Testis (tissue), 2 donors: ENCODE measurements at regions not wholly inside any gene's neighbourhood (a gene's known extent, or its start where the extent isn't known, plus 50 kb on each side); places are given as distances from the start of the nearest gene placed in this dataset.

ENCODE experiments used
- DNase-seq: peaks from one replicate; pipeline ENCODE4 v3.0.0-alpha.2; 2019
- H3K27ac ChIP-seq, 2 donors: fragments of 200-600 bp; sonication (generic); one replicate each; pipeline ENCODE4 v1.5.1; 2019
- H3K27me3 ChIP-seq: fragments of 200-600 bp; sonication (generic); one replicate; pipeline ENCODE4 v1.5.1; 2019
- H3K36me3 ChIP-seq: fragments of 200-600 bp; sonication (generic); one replicate; pipeline ENCODE4 v1.5.1; 2017; ENCODE audit warnings: low read depth; ENCODE audit errors: missing control alignments
- H3K4me1 ChIP-seq: fragments of 200-600 bp; sonication (generic); one replicate; pipeline ENCODE4 v1.5.1; 2019
- H3K4me3 ChIP-seq, 2 donors: fragments of 200-600 bp; sonication (generic); one replicate each; pipeline ENCODE4 v1.5.1; 2017 to 2019
- H3K9me3 ChIP-seq: fragments of 200-600 bp; sonication (generic); one replicate; pipeline ENCODE4 v1.5.1; 2017
- POLR2A ChIP-seq: fragments of 450-650 bp; IDR thresholded peaks from one replicate; pipeline ENCODE4 v1.6.1; 2017; ENCODE audit warnings: antibody characterized with exemption, mild to moderate bottlenecking, moderate library complexity
- WGBS, 2 donors: methylation state at CpG; one replicate each; pipeline ENCODE4 v1.1.5; 2018; 5-methylcytosine and 5-hydroxymethylcytosine counted together
- intact Hi-C: fragments of 100-400 bp; cut with DNase I; formaldehyde crosslinking; loops from one replicate; pipeline ENCODE4 v1.15.1; 2023; ENCODE audit warnings: low total_unique reads
- TF ChIP-seq, protein P1 (sequence below), 3 experiments: fragments of 450-650 bp in 2 of 3; fragments of 200-600 bp in 1 of 3; sonication (generic) in 1 of 3; IDR thresholded peaks; one replicate each; pipeline ENCODE4 v1.5.1; 2016 to 2019; ENCODE audit warnings: antibody characterized with exemption in 3 of 3, mild to moderate bottlenecking in 2 of 3, moderate library complexity in 1 of 3

DNA sequence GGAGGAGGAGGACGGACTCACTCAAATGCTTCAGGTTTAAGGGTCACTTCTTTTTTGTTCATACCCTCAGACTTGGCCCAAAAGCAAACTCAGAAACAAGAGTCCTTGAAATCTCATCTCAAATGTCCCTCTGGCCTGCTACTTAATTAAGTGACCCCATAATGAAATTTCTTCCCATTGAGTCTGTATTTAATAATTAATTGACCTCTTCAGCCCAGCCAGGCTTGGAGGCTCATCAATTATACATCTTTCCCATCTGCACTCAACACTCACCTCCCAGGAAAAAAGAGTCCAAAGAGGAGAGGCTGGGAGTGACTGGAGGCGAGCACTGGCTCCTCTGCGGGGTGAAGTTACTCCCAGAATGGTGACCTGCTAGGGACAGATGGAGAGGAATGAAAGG, 90.5 kb upstream of the EYA2 start:
- WGBS, 2 donors: 79 to 88% methylated on average over 3 of the region's 3 CpGs
- H3K4me1 ChIP-seq: no peaks in the 10 kb centered on the region
- intact Hi-C loops: no loop called here
- H3K36me3 ChIP-seq: no peaks in the 10 kb centered on the region
- H3K9me3 ChIP-seq: no peaks in the 10 kb centered on the region
- H3K27me3 ChIP-seq: no peaks in the 10 kb centered on the region
- no peak overlapping the region for H3K27ac ChIP-seq
- no peak for TF ChIP-seq POLR2A
- TF ChIP-seq, protein P1, sequence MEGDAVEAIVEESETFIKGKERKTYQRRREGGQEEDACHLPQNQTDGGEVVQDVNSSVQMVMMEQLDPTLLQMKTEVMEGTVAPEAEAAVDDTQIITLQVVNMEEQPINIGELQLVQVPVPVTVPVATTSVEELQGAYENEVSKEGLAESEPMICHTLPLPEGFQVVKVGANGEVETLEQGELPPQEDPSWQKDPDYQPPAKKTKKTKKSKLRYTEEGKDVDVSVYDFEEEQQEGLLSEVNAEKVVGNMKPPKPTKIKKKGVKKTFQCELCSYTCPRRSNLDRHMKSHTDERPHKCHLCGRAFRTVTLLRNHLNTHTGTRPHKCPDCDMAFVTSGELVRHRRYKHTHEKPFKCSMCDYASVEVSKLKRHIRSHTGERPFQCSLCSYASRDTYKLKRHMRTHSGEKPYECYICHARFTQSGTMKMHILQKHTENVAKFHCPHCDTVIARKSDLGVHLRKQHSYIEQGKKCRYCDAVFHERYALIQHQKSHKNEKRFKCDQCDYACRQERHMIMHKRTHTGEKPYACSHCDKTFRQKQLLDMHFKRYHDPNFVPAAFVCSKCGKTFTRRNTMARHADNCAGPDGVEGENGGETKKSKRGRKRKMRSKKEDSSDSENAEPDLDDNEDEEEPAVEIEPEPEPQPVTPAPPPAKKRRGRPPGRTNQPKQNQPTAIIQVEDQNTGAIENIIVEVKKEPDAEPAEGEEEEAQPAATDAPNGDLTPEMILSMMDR (IDR thresholded peaks at IDR 0.05): no peak
- H3K4me3 ChIP-seq: no peak overlapping the region
- no peak for DNase-seq

DNA sequence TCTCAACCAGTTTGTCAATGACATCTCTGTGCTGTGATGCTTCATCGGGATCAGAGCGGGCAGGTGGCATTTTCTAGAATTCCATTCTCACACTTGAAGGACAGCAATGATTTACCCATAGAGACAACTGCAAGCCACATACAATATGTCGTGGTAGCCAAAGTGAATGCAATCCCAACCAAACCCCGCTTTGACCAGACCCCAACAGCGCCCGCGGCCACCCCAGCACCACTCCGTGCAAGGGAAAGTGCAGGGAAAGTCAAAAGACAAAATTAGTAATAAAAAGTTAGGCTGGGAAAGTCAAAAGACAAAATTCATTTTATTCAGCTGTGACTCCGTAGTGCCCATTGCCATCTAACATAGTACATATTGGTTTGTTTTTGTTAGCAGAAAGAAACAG, 88.8 kb upstream of the EYA2 start:
- no peak for DNase-seq
- intact Hi-C loops: no loop called here

DNA sequence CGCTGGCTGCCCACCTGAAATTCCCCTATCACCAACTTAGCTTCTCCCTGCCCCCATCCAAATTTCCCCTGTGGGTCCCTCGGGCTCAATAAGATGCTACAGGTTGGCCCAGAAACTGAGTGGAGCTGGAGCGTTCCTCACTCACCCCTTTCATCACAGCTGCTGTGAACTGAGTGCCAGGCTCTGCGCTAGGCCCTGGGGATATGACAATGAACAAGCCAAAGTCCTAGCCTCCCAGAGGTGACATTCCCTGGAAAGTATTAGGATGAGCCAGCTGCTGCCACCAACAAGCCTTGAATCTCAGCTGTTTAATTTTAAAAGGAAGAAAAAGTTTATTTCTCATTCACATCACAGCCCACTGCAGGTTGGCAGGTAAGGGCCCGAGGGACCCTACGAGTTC, 86.6 kb upstream of the EYA2 start:
- no peaks in the 10 kb centered on the region for H3K36me3 ChIP-seq
- no peak overlapping the region for H3K27ac ChIP-seq
- 84 to 89% methylated on average over 6 of the region's 6 CpGs for WGBS, 2 donors
- TF ChIP-seq, protein P1 (IDR thresholded peaks at IDR 0.05): no peak
- TF ChIP-seq POLR2A: no peak
- H3K9me3 ChIP-seq: no peaks in the 10 kb centered on the region
- intact Hi-C loops: no loop called here
- H3K4me3 ChIP-seq: no peak overlapping the region
- DNase-seq: no peak
- no peaks in the 10 kb centered on the region for H3K4me1 ChIP-seq
- H3K27me3 ChIP-seq: no peaks in the 10 kb centered on the region

More for the DNA sequence above, 88.8 kb upstream of the EYA2 start:
- Histone ChIP-seq H3K4me3 (no peak overlapping the region), H3K27me3 (no peaks in the 10 kb centered on the region), H3K36me3 (no peaks in the 10 kb centered on the region), H3K4me1 (no peaks in the 10 kb centered on the region), H3K27ac (no peak overlapping the region), H3K9me3 (no peaks in the 10 kb centered on the region)
- 93 to 99% methylated on average over 9 of the region's 9 CpGs for WGBS, 2 donors
- TF ChIP-seq POLR2A: no peak
- TF ChIP-seq, protein P1 (IDR thresholded peaks at IDR 0.05): no peak

DNA sequence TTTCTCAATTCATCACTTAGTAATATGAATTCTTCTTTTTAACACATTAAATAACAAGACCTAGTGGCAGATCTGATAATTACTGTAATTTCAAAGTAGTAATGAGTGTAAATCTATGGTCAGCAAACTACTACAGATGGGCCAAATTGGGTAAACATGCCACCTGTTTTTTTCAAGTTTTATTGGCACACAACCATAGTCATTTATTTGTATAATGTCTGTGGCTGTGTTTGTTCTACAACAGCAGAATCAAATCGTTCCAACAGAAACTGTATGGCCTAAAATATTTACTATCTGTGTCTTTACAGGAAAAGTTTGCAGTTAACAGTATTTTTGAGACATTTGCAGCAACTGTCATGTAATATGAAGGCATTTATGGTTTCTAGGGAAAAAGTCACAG, 86.1 kb upstream of the EYA2 start:
- Histone ChIP-seq H3K27ac (no peak overlapping the region), H3K4me3 (no peak overlapping the region), H3K27me3 (no peaks in the 10 kb centered on the region), H3K9me3 (no peaks in the 10 kb centered on the region), H3K36me3 (no peaks in the 10 kb centered on the region), H3K4me1 (no peaks in the 10 kb centered on the region)
- 60 to 61% methylated on average over 1 of the region's 1 CpG for WGBS, 2 donors
- TF ChIP-seq, protein P1 (IDR thresholded peaks at IDR 0.05): no peak
- TF ChIP-seq POLR2A: no peak
- DNase-seq: no peak
- intact Hi-C loops: no loop called here

DNA sequence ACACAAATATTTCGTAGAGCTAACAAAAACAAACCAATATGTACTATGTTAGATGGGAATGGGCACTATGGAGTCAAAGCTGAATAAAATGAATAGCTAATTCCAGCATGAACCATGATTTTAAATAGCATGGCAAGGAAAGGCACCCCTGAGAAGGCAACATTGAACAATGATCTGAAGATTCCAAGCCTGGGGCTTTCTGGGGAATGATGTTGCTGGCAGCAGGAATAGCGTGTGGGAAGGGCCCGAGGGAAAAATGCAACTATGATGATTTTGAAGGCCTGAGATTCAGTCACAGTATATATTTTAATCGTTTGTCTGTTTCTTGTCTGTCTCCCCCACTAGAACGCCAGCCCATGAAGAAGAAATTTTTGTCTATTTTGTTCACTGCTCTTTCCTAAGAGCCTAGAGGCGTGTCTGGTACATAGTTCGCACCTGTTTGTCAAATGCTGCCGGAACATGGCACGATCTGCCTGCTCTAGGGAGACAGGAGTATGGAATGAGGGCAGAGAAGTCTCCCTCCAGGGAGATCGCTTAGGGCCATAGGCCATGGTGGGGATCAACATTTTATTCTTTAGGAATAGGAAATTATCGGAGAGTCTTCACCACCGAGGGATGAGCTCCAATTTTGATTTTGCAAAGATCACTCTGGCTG, 84.8 kb upstream of the EYA2 start:
- intact Hi-C loops: no loop called here
- Histone ChIP-seq H3K4me1 (no peaks in the 10 kb centered on the region), H3K4me3 (no peak overlapping the region), H3K9me3 (no peaks in the 10 kb centered on the region), H3K27me3 (no peaks in the 10 kb centered on the region), H3K36me3 (no peaks in the 10 kb centered on the region), H3K27ac (no peak overlapping the region)
- no peak for DNase-seq
- no peak for TF ChIP-seq POLR2A
- TF ChIP-seq, protein P1 (IDR thresholded peaks at IDR 0.05): no peak
- 68 to 78% methylated on average over 12 of the region's 12 CpGs for WGBS, 2 donors
